ENCODE measurements at regions not wholly inside any gene's neighbourhood (a gene's known extent, or its start where the extent isn't known, plus 50 kb on each side); places are given as distances from the start of the nearest gene placed in this dataset.

DNA sequence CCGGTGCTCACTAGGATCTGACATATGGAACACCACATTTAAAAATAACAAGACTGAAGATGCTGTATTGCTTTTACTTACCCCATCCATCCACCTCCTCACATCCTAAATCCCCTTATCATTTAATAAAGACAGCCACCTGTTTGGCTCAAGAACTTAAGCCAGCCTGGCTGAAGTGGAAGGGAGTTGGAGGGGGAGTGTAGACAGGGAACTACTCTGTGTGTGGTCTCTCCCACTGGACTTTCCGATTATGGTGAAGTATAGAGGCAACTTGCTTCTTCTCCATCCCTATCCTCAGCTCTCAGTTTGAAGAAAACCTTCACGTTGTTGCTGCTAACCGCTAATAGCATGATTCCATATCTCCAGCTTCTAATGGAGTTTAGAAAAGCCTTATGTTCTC is 313.4 kb downstream of the CDH11 start:
- TF ChIP-seq NBN (IDR thresholded peaks at IDR 0.05) (no peak), RAD21 (IDR thresholded peaks at IDR 0.05; ENCODE audit: insufficient read depth, low read depth, low read length) (no peak), CBX5 (IDR thresholded peaks at IDR 0.05; ENCODE audit: low read depth) (no peak), NFXL1 (IDR thresholded peaks at IDR 0.05; ENCODE audit: borderline replicate concordance) (no peak), ZZZ3 (IDR thresholded peaks at IDR 0.05; ENCODE audit: control insufficient read depth, insufficient read length, low read depth) (no peak), BHLHE40 (IDR thresholded peaks at IDR 0.05; ENCODE audit: borderline replicate concordance in 1 of 2, low read depth in 2 of 2, low read length in 1 of 2) (no peak), POLR2AphosphoS5 (IDR thresholded peaks at IDR 0.05; ENCODE audit: low read length) (no peak), NRF1 (conservative IDR thresholded peaks at IDR 0.05; ENCODE audit: low read depth, low read length) (no peak), SP1 (IDR thresholded peaks at IDR 0.05; ENCODE audit: low read depth, low read length) (no peak)
- TF ChIP-seq, protein P1, sequence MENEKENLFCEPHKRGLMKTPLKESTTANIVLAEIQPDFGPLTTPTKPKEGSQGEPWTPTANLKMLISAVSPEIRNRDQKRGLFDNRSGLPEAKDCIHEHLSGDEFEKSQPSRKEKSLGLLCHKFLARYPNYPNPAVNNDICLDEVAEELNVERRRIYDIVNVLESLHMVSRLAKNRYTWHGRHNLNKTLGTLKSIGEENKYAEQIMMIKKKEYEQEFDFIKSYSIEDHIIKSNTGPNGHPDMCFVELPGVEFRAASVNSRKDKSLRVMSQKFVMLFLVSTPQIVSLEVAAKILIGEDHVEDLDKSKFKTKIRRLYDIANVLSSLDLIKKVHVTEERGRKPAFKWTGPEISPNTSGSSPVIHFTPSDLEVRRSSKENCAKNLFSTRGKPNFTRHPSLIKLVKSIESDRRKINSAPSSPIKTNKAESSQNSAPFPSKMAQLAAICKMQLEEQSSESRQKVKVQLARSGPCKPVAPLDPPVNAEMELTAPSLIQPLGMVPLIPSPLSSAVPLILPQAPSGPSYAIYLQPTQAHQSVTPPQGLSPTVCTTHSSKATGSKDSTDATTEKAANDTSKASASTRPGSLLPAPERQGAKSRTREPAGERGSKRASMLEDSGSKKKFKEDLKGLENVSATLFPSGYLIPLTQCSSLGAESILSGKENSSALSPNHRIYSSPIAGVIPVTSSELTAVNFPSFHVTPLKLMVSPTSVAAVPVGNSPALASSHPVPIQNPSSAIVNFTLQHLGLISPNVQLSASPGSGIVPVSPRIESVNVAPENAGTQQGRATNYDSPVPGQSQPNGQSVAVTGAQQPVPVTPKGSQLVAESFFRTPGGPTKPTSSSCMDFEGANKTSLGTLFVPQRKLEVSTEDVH (IDR thresholded peaks at IDR 0.05; ENCODE audit: low read depth, partially characterized antibody): no peak
